ENCODE measurements at regions not wholly inside any gene's neighbourhood (a gene's known extent, or its start where the extent isn't known, plus 50 kb on each side); places are given as distances from the start of the nearest gene placed in this dataset.

DNA sequence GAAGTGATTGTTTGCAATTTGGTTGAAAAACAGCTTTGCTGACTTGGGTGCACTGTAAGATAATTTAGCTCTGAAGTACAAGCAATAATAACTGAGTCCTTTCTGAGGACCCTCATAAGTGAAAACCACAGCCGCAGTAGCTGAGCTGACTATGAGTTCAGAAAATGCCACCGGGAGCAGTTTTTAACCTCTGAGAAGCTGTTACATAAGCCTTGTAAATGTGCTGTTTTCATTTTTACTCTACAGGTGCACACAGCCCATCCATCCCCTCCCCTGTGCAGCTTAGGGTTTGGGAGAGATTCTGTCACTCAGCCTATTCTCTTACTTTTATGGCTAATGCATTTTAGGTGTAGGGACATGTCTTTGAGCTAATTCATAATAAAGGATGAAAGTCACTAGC is 255.5 kb upstream of the C11orf87 start:
- no peak for TF ChIP-seq EZH2 (IDR thresholded peaks at IDR 0.05; ENCODE audit: borderline replicate concordance, low read depth, low read length, poor library complexity, severe bottlenecking)
- TF ChIP-seq, protein P1, sequence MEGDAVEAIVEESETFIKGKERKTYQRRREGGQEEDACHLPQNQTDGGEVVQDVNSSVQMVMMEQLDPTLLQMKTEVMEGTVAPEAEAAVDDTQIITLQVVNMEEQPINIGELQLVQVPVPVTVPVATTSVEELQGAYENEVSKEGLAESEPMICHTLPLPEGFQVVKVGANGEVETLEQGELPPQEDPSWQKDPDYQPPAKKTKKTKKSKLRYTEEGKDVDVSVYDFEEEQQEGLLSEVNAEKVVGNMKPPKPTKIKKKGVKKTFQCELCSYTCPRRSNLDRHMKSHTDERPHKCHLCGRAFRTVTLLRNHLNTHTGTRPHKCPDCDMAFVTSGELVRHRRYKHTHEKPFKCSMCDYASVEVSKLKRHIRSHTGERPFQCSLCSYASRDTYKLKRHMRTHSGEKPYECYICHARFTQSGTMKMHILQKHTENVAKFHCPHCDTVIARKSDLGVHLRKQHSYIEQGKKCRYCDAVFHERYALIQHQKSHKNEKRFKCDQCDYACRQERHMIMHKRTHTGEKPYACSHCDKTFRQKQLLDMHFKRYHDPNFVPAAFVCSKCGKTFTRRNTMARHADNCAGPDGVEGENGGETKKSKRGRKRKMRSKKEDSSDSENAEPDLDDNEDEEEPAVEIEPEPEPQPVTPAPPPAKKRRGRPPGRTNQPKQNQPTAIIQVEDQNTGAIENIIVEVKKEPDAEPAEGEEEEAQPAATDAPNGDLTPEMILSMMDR (conservative IDR thresholded peaks at IDR 0.05; ENCODE audit: low read depth, low read length) = no peak

Data from A673 (cell line).